HEK293 (cell line): ENCODE measurements at regions not wholly inside any gene's neighbourhood (a gene's known extent, or its start where the extent isn't known, plus 50 kb on each side); places are given as distances from the start of the nearest gene placed in this dataset.

Source experiments
- ELK4 ChIP-seq: IDR thresholded peaks from 2 replicates; pipeline ENCODE4 v1.6.1; 2011; ENCODE audit warnings: mild to moderate bottlenecking, low read depth, low read length, borderline replicate concordance
- HOXC10 ChIP-seq: sonication (generic); formaldehyde crosslinking; IDR thresholded peaks from 2 replicates; pipeline ENCODE4 v1.8.1; 2023; ENCODE audit warnings: mild to moderate bottlenecking, missing genetic modification reagents
- IKZF3 ChIP-seq: fragments of 450-650 bp; IDR thresholded peaks from 2 replicates; pipeline ENCODE4 v1.5.0; 2018; ENCODE audit warnings: missing biosample characterization, mild to moderate bottlenecking, missing genetic modification characterization, moderate library complexity
- KLF9 ChIP-seq: fragments of 450-650 bp; formaldehyde crosslinking; IDR thresholded peaks from 2 replicates; pipeline ENCODE4 v1.5.1; 2016; ENCODE audit warnings: missing biosample characterization, missing genetic modification characterization, low read depth
- PRDM10 ChIP-seq: fragments of 450-650 bp; formaldehyde crosslinking; IDR thresholded peaks from 2 replicates; pipeline ENCODE4 v1.5.1; 2016; ENCODE audit warnings: missing biosample characterization, missing genetic modification characterization
- SALL2 ChIP-seq: fragments of 450-650 bp; formaldehyde crosslinking; IDR thresholded peaks from 2 replicates; pipeline ENCODE4 v1.5.0; 2017; ENCODE audit warnings: missing biosample characterization, mild to moderate bottlenecking, missing genetic modification characterization, borderline replicate concordance
- SCRT1 ChIP-seq: fragments of 450-650 bp; formaldehyde crosslinking; IDR thresholded peaks from 2 replicates; pipeline ENCODE4 v1.5.1; 2016; ENCODE audit warnings: missing biosample characterization, missing genetic modification characterization, borderline replicate concordance
- YY1 ChIP-seq: fragments of 450-650 bp; formaldehyde crosslinking; IDR thresholded peaks from 2 replicates; pipeline ENCODE4 v1.5.1; 2018; ENCODE audit warnings: missing biosample characterization, missing genetic modification characterization
- ZBTB10 ChIP-seq: fragments of 450-650 bp; formaldehyde crosslinking; IDR thresholded peaks from 2 replicates; pipeline ENCODE4 v1.5.1; 2016; ENCODE audit warnings: missing biosample characterization, missing genetic modification characterization
- ZBTB44 ChIP-seq: fragments of 450-650 bp; IDR thresholded peaks from 2 replicates; pipeline ENCODE4 v1.5.1; 2018; ENCODE audit warnings: missing biosample characterization, mild to moderate bottlenecking, missing genetic modification characterization
- ZFHX2 ChIP-seq: fragments of 450-650 bp; formaldehyde crosslinking; conservative IDR thresholded peaks from 2 replicates; pipeline ENCODE4 v1.5.1; 2016; ENCODE audit warnings: missing biosample characterization, missing genetic modification characterization
- ZFP37 ChIP-seq: fragments of 450-650 bp; formaldehyde crosslinking; IDR thresholded peaks from 2 replicates; pipeline ENCODE4 v1.5.1; 2016; ENCODE audit warnings: missing biosample characterization, missing genetic modification characterization
- ZIC2 ChIP-seq: fragments of 450-650 bp; formaldehyde crosslinking; IDR thresholded peaks from 2 replicates; pipeline ENCODE4 v1.5.1; 2016; ENCODE audit warnings: missing biosample characterization, missing genetic modification characterization
- ZNF133 ChIP-seq: fragments of 450-650 bp; formaldehyde crosslinking; IDR thresholded peaks from 2 replicates; pipeline ENCODE4 v1.5.1; 2016; ENCODE audit warnings: missing biosample characterization, missing genetic modification characterization
- ZNF138 ChIP-seq: fragments of 450-650 bp; formaldehyde crosslinking; IDR thresholded peaks from 2 replicates; pipeline ENCODE4 v1.5.1; 2016; ENCODE audit warnings: missing biosample characterization, missing genetic modification characterization, borderline replicate concordance
- ZNF140 ChIP-seq: fragments of 450-650 bp; formaldehyde crosslinking; IDR thresholded peaks from 2 replicates; pipeline ENCODE4 v1.5.1; 2016; ENCODE audit warnings: missing biosample characterization, missing genetic modification characterization
- ZNF16 ChIP-seq: fragments of 450-650 bp; formaldehyde crosslinking; IDR thresholded peaks from 2 replicates; pipeline ENCODE4 v1.5.1; 2016; ENCODE audit warnings: low read depth, missing biosample characterization, missing genetic modification characterization
- ZNF2 ChIP-seq: fragments of 450-650 bp; formaldehyde crosslinking; IDR thresholded peaks from 2 replicates; pipeline ENCODE4 v1.5.1; 2016; ENCODE audit warnings: missing biosample characterization, missing genetic modification characterization
- ZNF214 ChIP-seq: fragments of 450-650 bp; formaldehyde crosslinking; IDR thresholded peaks from 2 replicates; pipeline ENCODE4 v1.5.1; 2017; ENCODE audit warnings: missing biosample characterization, mild to moderate bottlenecking, missing genetic modification characterization, borderline replicate concordance
- ZNF274 ChIP-seq, 2 experiments: fragments of 200-500 bp in 1 of 2; fragments of 450-650 bp in 1 of 2; sonication (Bioruptor generic) in 1 of 2; formaldehyde crosslinking in 1 of 2; IDR thresholded peaks; 2 replicates each; pipeline versions ENCODE4 v1.5.1 to v1.6.1; 2014 to 2016; ENCODE audit warnings: borderline replicate concordance in 1 of 2, inconsistent platforms in 1 of 2, low read length in 1 of 2, missing biosample characterization in 1 of 2, missing genetic modification characterization in 1 of 2
- ZNF354C ChIP-seq: fragments of 450-650 bp; formaldehyde crosslinking; IDR thresholded peaks from 2 replicates; pipeline ENCODE4 v1.5.1; 2016; ENCODE audit warnings: missing biosample characterization, missing genetic modification characterization, low read depth, borderline replicate concordance
- ZNF404 ChIP-seq: fragments of 450-650 bp; formaldehyde crosslinking; IDR thresholded peaks from 2 replicates; pipeline ENCODE4 v1.5.1; 2017; ENCODE audit warnings: missing biosample characterization, missing genetic modification characterization
- ZNF426 ChIP-seq: fragments of 450-650 bp; formaldehyde crosslinking; IDR thresholded peaks from 2 replicates; pipeline ENCODE4 v1.5.1; 2017; ENCODE audit warnings: missing biosample characterization, missing genetic modification characterization, mild to moderate bottlenecking, inconsistent platforms, moderate library complexity
- ZNF433 ChIP-seq: fragments of 450-650 bp; formaldehyde crosslinking; IDR thresholded peaks from 2 replicates; pipeline ENCODE4 v1.5.1; 2016; ENCODE audit warnings: missing biosample characterization, missing genetic modification characterization, low read depth
- ZNF544 ChIP-seq: fragments of 450-650 bp; formaldehyde crosslinking; IDR thresholded peaks from 2 replicates; pipeline ENCODE4 v1.5.0; 2017; ENCODE audit warnings: missing biosample characterization, missing genetic modification characterization
- ZNF548 ChIP-seq: fragments of 450-650 bp; formaldehyde crosslinking; IDR thresholded peaks from 2 replicates; pipeline ENCODE4 v1.5.1; 2016; ENCODE audit warnings: missing biosample characterization, missing genetic modification characterization
- ZNF571 ChIP-seq: fragments of 450-650 bp; formaldehyde crosslinking; IDR thresholded peaks from 2 replicates; pipeline ENCODE4 v1.5.0; 2017; ENCODE audit warnings: missing biosample characterization, missing genetic modification characterization
- ZNF621 ChIP-seq: fragments of 450-650 bp; formaldehyde crosslinking; IDR thresholded peaks from 2 replicates; pipeline ENCODE4 v1.5.1; 2017; ENCODE audit warnings: missing biosample characterization, missing genetic modification characterization
- ZNF624 ChIP-seq: fragments of 450-650 bp; formaldehyde crosslinking; IDR thresholded peaks from 2 replicates; pipeline ENCODE4 v1.5.1; 2017; ENCODE audit warnings: missing biosample characterization, missing genetic modification characterization
- ZNF639 ChIP-seq: fragments of 450-650 bp; formaldehyde crosslinking; IDR thresholded peaks from 2 replicates; pipeline ENCODE4 v1.5.1; 2016; ENCODE audit warnings: missing biosample characterization, missing genetic modification characterization
- ZNF664 ChIP-seq: fragments of 450-650 bp; formaldehyde crosslinking; IDR thresholded peaks from 2 replicates; pipeline ENCODE4 v1.5.1; 2016; ENCODE audit warnings: missing biosample characterization, missing genetic modification characterization
- ZNF791 ChIP-seq: fragments of 450-650 bp; formaldehyde crosslinking; IDR thresholded peaks from 2 replicates; pipeline ENCODE4 v1.5.1; 2016; ENCODE audit warnings: missing biosample characterization, missing genetic modification characterization

GRCh38 chr11:112320668-112321067 lies 60.0 kb upstream of the PLET1 start (continued):
- no peak for TF ChIP-seq PRDM10
- TF ChIP-seq ZNF548, result no peak
- 0 out of 2 replicates have a peak, but pooled peaks have one; percentile 29 for TF ChIP-seq ZFP37 (tag by site-specific recombination)
- no peak for TF ChIP-seq YY1 (tag by site-specific recombination)
- no peak for TF ChIP-seq ZNF16 (tag by site-specific recombination)
- TF ChIP-seq ZNF426 (tag by site-specific recombination), result no peak
- TF ChIP-seq ZBTB10, result no peak
- TF ChIP-seq ZNF791, result no peak
- TF ChIP-seq ZIC2 (tag by site-specific recombination), result no peak
- TF ChIP-seq ZNF639 (tag by site-specific recombination), result no peak
- TF ChIP-seq HOXC10 (CRISPR knock-in tag), result no peak
- TF ChIP-seq SALL2 (tag by site-specific recombination), result no peak
- peak; percentile 51; the same call in 1 of the 2 replicates for TF ChIP-seq ZBTB44 (tag by site-specific recombination)
- no peak for TF ChIP-seq ZNF404 (tag by site-specific recombination)
- no peak for TF ChIP-seq ZNF664 (tag by site-specific recombination)
- TF ChIP-seq ZNF624 (tag by site-specific recombination), result peak; percentile 87
- TF ChIP-seq ZNF621, result no peak
- no peak for TF ChIP-seq ZNF354C (tag by site-specific recombination)
- TF ChIP-seq ZFHX2 (tag by site-specific recombination), result no peak
- TF ChIP-seq ZNF571 (tag by site-specific recombination), result peak; percentile 90
- no peak for TF ChIP-seq ELK4
- no peak for TF ChIP-seq ZNF214 (tag by site-specific recombination)
- TF ChIP-seq SCRT1, result no peak
- no peak for TF ChIP-seq ZNF140 (tag by site-specific recombination)
- TF ChIP-seq IKZF3 (tag by site-specific recombination), result no peak
- no peak for TF ChIP-seq ZNF133 (tag by site-specific recombination)
- no peak for TF ChIP-seq ZNF433
- TF ChIP-seq ZNF544 (tag by site-specific recombination), result peak; percentile 92
- TF ChIP-seq ZNF138 (tag by site-specific recombination), result no peak
- TF ChIP-seq ZNF2 (tag by site-specific recombination), result no peak
- TF ChIP-seq KLF9 (tag by site-specific recombination), result no peak
- TF ChIP-seq ZNF274 (IDR thresholded peaks at IDR 0.05; ENCODE audit: low read length), result no peak
- TF ChIP-seq ZNF274 (tag by site-specific recombination; IDR thresholded peaks at IDR 0.05; ENCODE audit: borderline replicate concordance), result no peak
